Ovary (tissue), 7 donors: ENCODE measurements at regions not wholly inside any gene's neighbourhood (a gene's known extent, or its start where the extent isn't known, plus 50 kb on each side); places are given as distances from the start of the nearest gene placed in this dataset.

ENCODE experiments used
- DNase-seq, 5 donors: peaks; one replicate each; pipeline ENCODE4 v3.0.0-alpha.2; 2019 to 2020
- H3K27ac ChIP-seq, 2 donors: fragments of 200-600 bp; one replicate each; pipeline versions ENCODE4 v1.5.1 to v1.8.0; 2019 to 2022
- H3K27me3 ChIP-seq: fragments of 200-600 bp; one replicate; pipeline ENCODE4 v1.8.0; 2022
- H3K36me3 ChIP-seq: fragments of 200-600 bp; sonication (generic); one replicate; pipeline ENCODE4 v1.5.1; 2019
- H3K4me1 ChIP-seq: one replicate; pipeline ENCODE4 v1.8.1; 2013; ENCODE audit warnings: mild to moderate bottlenecking, moderate library complexity; ENCODE audit not compliant: insufficient read depth
- H3K4me3 ChIP-seq: fragments of 200-600 bp; sonication (generic); one replicate; pipeline ENCODE4 v1.5.1; 2017
- H3K9me3 ChIP-seq, 2 donors: fragments of 200-600 bp in 1 of 2; sonication (generic) in 1 of 2; one replicate each; pipeline versions ENCODE4 v1.5.1 to v1.8.1; 2013 to 2019; ENCODE audit warnings: mild to moderate bottlenecking in 1 of 2, moderate library complexity in 1 of 2
- EP300 ChIP-seq: sonication (generic); formaldehyde crosslinking; IDR thresholded peaks from one replicate; pipeline ENCODE4 v1.6.1; 2017; ENCODE audit warnings: antibody characterized with exemption
- POLR2A ChIP-seq: fragments of 450-650 bp; IDR thresholded peaks from one replicate; pipeline ENCODE4 v1.6.1; 2017; ENCODE audit warnings: antibody characterized with exemption, mild to moderate bottlenecking, moderate library complexity
- WGBS, 3 donors: extraction: QIAGEN DNeasy Blood & Tissue Kit in 1 of 3; methylation state at CpG; one replicate each; pipeline versions ENCODE4 v1.1.5 to v1.1.7; 2013 to 2017; 5-methylcytosine and 5-hydroxymethylcytosine counted together
- intact Hi-C, 4 donors: fragments of 100-400 bp; cut with DNase I; formaldehyde crosslinking; loops; one replicate each; pipeline versions ENCODE4 v1.11.0 to v1.15.1; 2022 to 2023
- TF ChIP-seq, protein P1 (sequence below), 3 donors: fragments of 450-650 bp in 2 of 3; fragments of 200-600 bp in 1 of 3; IDR thresholded peaks; one replicate each; pipeline versions ENCODE4 v1.5.1 to v1.8.0; 2016 to 2022; ENCODE audit warnings: antibody characterized with exemption in 3 of 3, mild to moderate bottlenecking in 1 of 3
- donor health status: DM: no; HTN: no; CAD: no; lungs with moderate emphysema.
- donor health status: DM: no; HTN: no; CAD: no.
- donor health status: Bipolar disorder and iron deficiency.
- donor health status: DM: no; HTN: no; CAD: no.
- donor health status: DM: yes; HTN: yes; CAD: no.

DNA sequence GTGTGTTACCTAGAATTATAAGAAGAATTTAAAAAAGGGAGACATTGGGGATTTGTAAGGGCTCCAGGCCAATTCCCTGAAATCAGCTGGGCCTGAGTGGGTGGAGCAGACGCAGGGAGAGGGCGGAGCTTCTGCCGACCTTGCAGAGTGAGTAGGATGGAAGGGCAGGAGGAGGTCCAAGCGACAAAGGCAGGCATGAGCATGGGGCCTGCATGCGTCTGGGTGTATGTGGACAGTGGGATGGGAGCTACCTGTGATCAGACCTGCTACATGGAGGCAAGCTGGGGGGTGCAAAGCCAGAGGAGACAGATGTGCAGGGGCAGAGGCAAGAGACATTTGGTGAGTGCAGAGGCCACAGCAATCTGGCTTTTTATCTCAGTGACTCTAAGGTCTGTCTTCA is 105.3 kb upstream of the OLIG2 start:
- H3K27me3 ChIP-seq, result no peaks in the 10 kb centered on the region
- TF ChIP-seq EP300, result no peak
- no peak for TF ChIP-seq POLR2A
- TF ChIP-seq, protein P1, sequence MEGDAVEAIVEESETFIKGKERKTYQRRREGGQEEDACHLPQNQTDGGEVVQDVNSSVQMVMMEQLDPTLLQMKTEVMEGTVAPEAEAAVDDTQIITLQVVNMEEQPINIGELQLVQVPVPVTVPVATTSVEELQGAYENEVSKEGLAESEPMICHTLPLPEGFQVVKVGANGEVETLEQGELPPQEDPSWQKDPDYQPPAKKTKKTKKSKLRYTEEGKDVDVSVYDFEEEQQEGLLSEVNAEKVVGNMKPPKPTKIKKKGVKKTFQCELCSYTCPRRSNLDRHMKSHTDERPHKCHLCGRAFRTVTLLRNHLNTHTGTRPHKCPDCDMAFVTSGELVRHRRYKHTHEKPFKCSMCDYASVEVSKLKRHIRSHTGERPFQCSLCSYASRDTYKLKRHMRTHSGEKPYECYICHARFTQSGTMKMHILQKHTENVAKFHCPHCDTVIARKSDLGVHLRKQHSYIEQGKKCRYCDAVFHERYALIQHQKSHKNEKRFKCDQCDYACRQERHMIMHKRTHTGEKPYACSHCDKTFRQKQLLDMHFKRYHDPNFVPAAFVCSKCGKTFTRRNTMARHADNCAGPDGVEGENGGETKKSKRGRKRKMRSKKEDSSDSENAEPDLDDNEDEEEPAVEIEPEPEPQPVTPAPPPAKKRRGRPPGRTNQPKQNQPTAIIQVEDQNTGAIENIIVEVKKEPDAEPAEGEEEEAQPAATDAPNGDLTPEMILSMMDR (IDR thresholded peaks at IDR 0.05), result no peak
- WGBS, 3 donors, result 74 to 84% (median 75%) methylated on average over 5 of the region's 5 CpGs
- no peak for DNase-seq
- H3K9me3 ChIP-seq, result no peaks in the 10 kb centered on the region
- no peaks in the 10 kb centered on the region for H3K36me3 ChIP-seq
- no peak overlapping the region for H3K27ac ChIP-seq
- no peak overlapping the region for H3K4me3 ChIP-seq
- intact Hi-C loops, result no loop called here
- H3K4me1 ChIP-seq, result peaks cover 6% of the 10 kb centered on the region

DNA sequence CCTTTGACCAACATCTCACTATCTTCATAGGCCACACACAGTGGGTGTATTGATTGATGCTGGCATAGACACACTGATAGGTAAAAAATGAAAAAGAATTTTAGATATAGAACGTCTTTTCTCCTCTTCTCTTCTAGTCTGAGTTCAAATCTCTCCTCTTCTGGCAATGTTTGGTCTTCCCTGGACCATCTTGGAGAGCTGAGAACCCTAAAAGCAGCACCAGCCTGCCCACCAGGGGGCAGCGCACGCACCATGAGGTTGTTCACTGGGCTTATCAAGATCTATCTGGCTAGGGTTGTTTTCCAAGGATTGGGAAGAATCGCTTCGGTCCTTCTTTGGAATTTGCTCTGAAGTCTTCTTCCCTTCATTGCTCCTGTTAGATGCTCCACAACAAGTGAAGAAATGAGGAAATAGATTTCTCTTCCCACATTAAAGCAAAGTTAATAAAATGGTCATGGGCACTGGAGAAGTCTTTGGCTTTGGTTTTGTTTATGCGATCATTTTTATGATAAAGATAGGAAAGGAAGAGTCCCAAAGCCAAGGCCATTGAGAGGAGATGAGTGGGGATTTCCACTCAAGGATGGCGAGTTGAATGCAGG is 104.0 kb upstream of the OLIG2 start:
- H3K9me3 ChIP-seq, result no peaks in the 10 kb centered on the region
- TF ChIP-seq POLR2A (no peak), EP300 (no peak)
- TF ChIP-seq, protein P1 (IDR thresholded peaks at IDR 0.05), result no peak
- peaks cover 6% of the 10 kb centered on the region for H3K4me1 ChIP-seq
- DNase-seq, result no peak
- no peak overlapping the region for H3K27ac ChIP-seq
- 75 to 80% (median 77%) methylated on average over 7 of the region's 7 CpGs for WGBS, 3 donors
- intact Hi-C loops, result no loop called here
- H3K36me3 ChIP-seq, result no peaks in the 10 kb centered on the region
- H3K4me3 ChIP-seq, result no peak overlapping the region
- no peaks in the 10 kb centered on the region for H3K27me3 ChIP-seq

DNA sequence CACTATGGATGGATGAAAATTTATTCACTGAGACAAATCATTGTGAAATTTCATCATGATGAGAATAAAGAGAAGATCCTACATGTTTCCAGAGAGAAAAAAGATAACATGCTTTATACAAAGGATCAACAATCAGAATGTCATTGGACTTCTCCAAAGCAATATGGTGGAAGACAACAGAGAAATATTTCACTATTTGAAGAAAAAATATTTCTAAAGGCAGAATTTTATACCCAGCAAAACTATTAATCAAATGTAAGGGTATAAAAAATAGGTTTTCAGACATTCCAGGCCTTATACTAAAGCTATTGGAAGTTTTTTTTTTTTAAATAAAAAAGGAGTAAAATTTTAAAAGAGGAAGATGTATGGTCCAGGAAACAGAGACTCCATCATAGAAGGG is 100.6 kb upstream of the OLIG2 start:
- no peaks in the 10 kb centered on the region for H3K27me3 ChIP-seq
- intact Hi-C loops, result no loop called here
- no peaks in the 10 kb centered on the region for H3K36me3 ChIP-seq
- no peak overlapping the region for H3K4me3 ChIP-seq
- TF ChIP-seq POLR2A, result no peak
- TF ChIP-seq EP300, result no peak
- TF ChIP-seq, protein P1 (IDR thresholded peaks at IDR 0.05), result no peak
- H3K27ac ChIP-seq, result no peak overlapping the region
- H3K9me3 ChIP-seq, result no peaks in the 10 kb centered on the region
- no peak for DNase-seq
- H3K4me1 ChIP-seq, result no peaks in the 10 kb centered on the region

DNA sequence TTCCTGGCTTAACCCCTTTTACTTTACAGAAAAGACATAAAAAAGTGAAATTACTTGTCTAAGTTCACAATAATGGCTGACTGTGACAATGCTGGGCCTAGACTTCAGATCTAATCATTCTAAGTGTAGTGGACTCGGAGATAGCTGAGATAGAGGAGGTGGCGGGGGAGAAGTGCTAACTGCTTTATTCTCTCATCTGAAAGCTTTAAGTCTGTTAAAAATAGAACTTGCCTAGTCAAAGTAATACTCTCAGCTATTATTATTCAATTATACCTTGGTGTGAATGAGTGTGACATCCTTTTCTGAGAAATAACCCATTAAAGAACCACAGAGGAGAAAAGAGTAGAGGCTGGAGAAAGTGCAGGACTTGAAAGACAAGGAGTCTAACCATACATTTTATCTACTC is 96.1 kb upstream of the OLIG2 start:
- Histone ChIP-seq H3K27ac (no peak overlapping the region), H3K36me3 (no peaks in the 10 kb centered on the region), H3K9me3 (no peaks in the 10 kb centered on the region), H3K4me3 (no peak overlapping the region), H3K4me1 (no peaks in the 10 kb centered on the region), H3K27me3 (no peaks in the 10 kb centered on the region)
- intact Hi-C loops, result loop anchor here in 1 of 4 donors (10.0 kb wide), 1 partner anchor 525 kb away; no protein-coding TSS in a partner anchor
- DNase-seq, result no peak
- TF ChIP-seq POLR2A, result no peak
- TF ChIP-seq, protein P1 (IDR thresholded peaks at IDR 0.05), result no peak
- TF ChIP-seq EP300, result no peak
- WGBS, 3 donors, result 89 to 93% (median 92%) methylated on average over 2 of the region's 2 CpGs
